ENCODE measurements at regions not wholly inside any gene's neighbourhood (a gene's known extent, or its start where the extent isn't known, plus 50 kb on each side); places are given as distances from the start of the nearest gene placed in this dataset.

DNA sequence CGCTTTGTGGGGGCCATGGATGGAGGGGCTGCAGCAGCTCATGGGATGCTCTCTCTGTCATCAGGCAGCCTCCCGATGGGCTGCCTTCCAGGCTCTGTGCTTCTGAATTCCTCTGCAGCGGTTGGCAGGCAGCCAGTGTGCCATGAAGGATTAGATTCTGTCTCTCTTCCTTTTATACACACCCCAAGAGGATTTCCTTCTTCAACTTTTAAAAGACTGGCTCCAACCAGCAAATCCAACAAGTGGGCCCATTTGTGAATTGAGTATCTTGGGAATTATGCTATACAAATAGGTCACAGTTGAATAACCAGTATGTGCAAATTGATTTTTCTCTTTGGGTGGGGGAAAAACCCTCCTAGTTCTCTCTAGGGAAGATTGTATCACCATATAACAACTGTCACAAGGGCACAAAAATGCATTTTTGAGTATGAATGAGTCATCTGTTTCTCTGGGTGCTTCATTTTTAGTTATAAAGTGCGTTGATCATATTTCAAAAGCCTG lies 96.8 kb upstream of the FAT1 start:
- Histone ChIP-seq H3K27ac (no peak overlapping the region), H3K9me3 (no peaks in the 10 kb centered on the region), H3K36me3 (no peaks in the 10 kb centered on the region), H3K27me3 (no peaks in the 10 kb centered on the region), H3K4me1 (no peaks in the 10 kb centered on the region), H3K4me3 (no peak overlapping the region)
- TF ChIP-seq, protein P1, sequence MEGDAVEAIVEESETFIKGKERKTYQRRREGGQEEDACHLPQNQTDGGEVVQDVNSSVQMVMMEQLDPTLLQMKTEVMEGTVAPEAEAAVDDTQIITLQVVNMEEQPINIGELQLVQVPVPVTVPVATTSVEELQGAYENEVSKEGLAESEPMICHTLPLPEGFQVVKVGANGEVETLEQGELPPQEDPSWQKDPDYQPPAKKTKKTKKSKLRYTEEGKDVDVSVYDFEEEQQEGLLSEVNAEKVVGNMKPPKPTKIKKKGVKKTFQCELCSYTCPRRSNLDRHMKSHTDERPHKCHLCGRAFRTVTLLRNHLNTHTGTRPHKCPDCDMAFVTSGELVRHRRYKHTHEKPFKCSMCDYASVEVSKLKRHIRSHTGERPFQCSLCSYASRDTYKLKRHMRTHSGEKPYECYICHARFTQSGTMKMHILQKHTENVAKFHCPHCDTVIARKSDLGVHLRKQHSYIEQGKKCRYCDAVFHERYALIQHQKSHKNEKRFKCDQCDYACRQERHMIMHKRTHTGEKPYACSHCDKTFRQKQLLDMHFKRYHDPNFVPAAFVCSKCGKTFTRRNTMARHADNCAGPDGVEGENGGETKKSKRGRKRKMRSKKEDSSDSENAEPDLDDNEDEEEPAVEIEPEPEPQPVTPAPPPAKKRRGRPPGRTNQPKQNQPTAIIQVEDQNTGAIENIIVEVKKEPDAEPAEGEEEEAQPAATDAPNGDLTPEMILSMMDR (IDR thresholded peaks at IDR 0.05): no peak
- intact Hi-C loops (cut with DNase I): no loop called here
- DNase-seq (ENCODE audit: low spot score in 2 of 2): no peak

- TF ChIP-seq, protein P1 (IDR thresholded peaks at IDR 0.05): no peak
- no peak overlapping the region for H3K4me3 ChIP-seq
- intact Hi-C loops (cut with DNase I): no loop called here
- no peaks in the 10 kb centered on the region for H3K27me3 ChIP-seq
- H3K9me3 ChIP-seq: no peaks in the 10 kb centered on the region
- H3K36me3 ChIP-seq: no peaks in the 10 kb centered on the region
- DNase-seq (ENCODE audit: low spot score in 2 of 2): no peak
- no peak overlapping the region for H3K27ac ChIP-seq
- no peaks in the 10 kb centered on the region for H3K4me1 ChIP-seq
These were observed 100.3 kb upstream of the FAT1 start for GRCh38 chr4:186823989-186824388.

DNA sequence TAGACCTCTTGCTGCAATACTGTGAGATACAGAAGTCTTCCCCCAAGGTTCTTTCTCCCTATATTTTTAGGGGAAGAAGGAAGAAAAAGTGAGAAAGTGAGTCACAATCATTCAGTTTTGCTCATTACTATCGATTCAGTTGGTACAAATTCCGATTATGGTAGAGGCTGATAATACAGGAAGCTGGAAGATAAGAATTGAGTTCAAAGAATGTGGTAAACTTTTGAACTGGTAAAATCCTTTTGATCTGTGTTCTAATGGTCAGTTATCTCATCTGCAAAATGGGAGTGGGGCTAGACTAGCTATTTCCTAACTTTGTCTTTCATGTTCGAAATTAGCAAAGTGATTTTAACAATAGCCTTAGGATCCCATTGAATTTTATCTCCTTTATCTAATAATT lies 101.4 kb upstream of the FAT1 start:
- Histone ChIP-seq H3K27me3 (no peaks in the 10 kb centered on the region), H3K4me3 (no peak overlapping the region), H3K27ac (no peak overlapping the region), H3K9me3 (no peaks in the 10 kb centered on the region), H3K36me3 (no peaks in the 10 kb centered on the region), H3K4me1 (no peaks in the 10 kb centered on the region)
- TF ChIP-seq, protein P1 (IDR thresholded peaks at IDR 0.05): no peak
- no peak for DNase-seq (ENCODE audit: low spot score in 2 of 2)
- intact Hi-C loops (cut with DNase I): no loop called here

DNA sequence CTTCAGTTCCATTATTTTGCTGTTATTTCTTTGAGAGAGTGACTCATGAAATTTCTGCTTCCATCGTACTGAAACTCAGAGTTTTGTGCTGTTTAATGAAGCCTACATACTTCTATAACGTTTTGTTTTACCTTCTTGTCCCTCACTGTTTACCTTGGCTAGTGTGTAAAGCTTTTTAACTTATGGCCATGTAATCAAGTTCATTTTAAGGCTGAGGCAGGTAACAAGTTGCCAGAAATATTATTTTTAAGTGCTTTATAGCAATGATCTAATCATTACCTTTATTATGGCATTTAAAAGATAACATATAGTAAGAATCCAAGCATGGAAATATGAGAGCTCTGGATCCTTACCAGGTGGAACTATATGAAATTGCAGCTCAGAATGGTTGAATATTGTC lies 102.3 kb upstream of the FAT1 start:
- Histone ChIP-seq H3K4me1 (no peaks in the 10 kb centered on the region), H3K36me3 (no peaks in the 10 kb centered on the region), H3K9me3 (no peaks in the 10 kb centered on the region), H3K4me3 (no peak overlapping the region), H3K27me3 (no peaks in the 10 kb centered on the region), H3K27ac (no peak overlapping the region)
- DNase-seq (ENCODE audit: low spot score in 2 of 2): no peak
- intact Hi-C loops (cut with DNase I): no loop called here
- TF ChIP-seq, protein P1 (IDR thresholded peaks at IDR 0.05): no peak

DNA sequence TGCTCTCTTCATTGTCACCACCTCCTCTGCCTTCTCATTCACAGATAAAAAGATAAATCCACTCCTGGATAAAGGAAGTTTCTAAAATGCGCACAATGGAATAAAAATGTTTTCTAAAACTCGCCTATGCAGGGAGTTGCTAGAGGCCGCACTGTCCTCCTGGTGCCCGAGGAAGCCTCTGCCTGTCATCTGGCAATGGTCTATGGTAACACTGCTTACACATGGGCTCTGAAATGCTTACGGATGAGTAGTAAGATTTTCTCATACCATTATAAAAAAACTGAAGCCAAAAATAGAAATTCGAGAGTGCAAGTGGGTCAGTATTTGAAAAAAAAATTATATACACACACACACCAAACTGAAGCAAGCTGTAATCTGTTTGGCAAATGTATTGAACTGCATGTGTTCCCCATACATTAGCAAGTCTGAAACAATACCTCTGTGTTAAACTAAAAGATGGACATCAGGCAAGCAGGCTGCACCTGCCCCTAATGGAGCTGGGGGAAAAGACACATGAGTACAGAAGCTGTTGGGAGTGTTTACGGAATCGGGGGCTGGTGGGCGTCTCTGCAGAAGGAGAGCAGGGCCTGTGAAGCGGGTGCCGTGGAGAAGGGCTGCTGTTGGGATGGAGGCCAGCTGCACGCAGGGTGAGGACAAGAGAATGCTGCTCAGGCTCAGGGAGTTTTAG lies 103.3 kb upstream of the FAT1 start:
- no peak overlapping the region for H3K4me3 ChIP-seq
- DNase-seq (ENCODE audit: low spot score in 2 of 2): no peak
- no peak overlapping the region for H3K27ac ChIP-seq
- intact Hi-C loops (cut with DNase I): no loop called here
- H3K4me1 ChIP-seq: no peaks in the 10 kb centered on the region
- H3K9me3 ChIP-seq: no peaks in the 10 kb centered on the region
- H3K27me3 ChIP-seq: no peaks in the 10 kb centered on the region
- TF ChIP-seq, protein P1 (IDR thresholded peaks at IDR 0.05): no peak
- no peaks in the 10 kb centered on the region for H3K36me3 ChIP-seq

DNA sequence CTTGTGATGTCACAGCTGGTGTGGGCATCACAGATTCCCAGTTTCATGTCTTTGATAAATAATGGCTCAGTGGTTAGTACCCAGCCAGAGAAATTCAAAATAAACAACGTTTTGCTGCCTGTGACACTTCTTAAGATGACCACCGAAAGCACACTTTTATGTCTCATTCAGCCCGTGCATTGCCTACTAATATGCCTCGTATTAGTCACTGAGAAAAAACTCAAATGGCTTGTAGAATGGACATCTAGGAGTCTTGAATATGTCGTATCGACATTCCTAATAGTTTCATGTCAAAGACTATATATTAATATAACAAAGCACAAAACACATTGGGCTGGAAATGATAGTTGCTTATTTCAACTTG lies 103.9 kb upstream of the FAT1 start:
- no peaks in the 10 kb centered on the region for H3K36me3 ChIP-seq
- H3K4me1 ChIP-seq: no peaks in the 10 kb centered on the region
- no peak overlapping the region for H3K4me3 ChIP-seq
- intact Hi-C loops (cut with DNase I): no loop called here
- H3K27ac ChIP-seq: no peak overlapping the region
- TF ChIP-seq, protein P1 (IDR thresholded peaks at IDR 0.05): no peak
- DNase-seq (ENCODE audit: low spot score in 2 of 2): no peak
- no peaks in the 10 kb centered on the region for H3K9me3 ChIP-seq
- H3K27me3 ChIP-seq: no peaks in the 10 kb centered on the region

All from ascending aorta (tissue), 2 donors.